Stimulated activated CD8-positive, alpha-beta memory T cell treated with anti-CD3 and anti-CD28 coated beads, Interleukin-12 subunit alpha, Interleukin-12 subunit beta, amount 100 ng/mL, for 4 hours (primary cell): ENCODE measurements at regions not wholly inside any gene's neighbourhood (a gene's known extent, or its start where the extent isn't known, plus 50 kb on each side); places are given as distances from the start of the nearest gene placed in this dataset.

Experiments
- DNase-seq: peaks from one replicate; pipeline ENCODE4 v3.0.0-alpha.2; 2020; ENCODE audit warnings: low read depth

DNA sequence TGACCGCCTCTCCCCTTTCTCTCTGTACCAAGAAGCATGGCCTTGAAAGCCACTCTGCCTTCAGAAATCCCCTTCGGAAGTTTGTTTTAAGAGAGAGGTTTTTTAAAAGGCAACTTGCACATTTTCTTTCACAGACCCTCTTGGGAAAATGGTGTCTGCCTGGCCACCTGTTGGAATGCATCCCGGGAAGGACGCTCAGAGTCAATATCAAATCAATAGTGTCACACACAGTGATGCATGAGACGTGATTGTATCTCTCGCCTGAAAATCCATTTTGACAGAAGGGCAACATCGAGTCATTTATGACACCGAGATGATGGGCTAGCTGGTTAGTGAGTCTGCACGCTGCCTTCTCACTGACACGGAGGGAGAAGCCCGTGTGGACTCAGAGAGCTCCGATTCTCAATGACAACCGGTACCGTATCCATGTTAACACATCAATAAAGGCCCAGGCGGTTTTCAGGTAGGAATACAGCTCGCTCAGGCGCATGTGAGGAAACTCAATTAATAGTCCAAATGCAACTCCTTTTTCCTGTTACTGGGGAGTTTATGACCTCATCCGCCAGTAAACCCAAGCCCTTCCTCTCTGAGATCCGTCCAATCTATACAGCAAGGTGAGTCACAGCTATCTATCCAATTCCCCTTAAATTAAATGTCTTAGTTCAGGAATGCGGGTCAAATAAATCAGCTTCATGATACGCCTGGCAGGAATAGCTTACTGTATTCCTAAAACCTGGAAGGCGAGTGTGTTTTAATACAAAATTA is 621.5 kb upstream of the MKI67 start:
- no peak for DNase-seq

GRCh38 chr10:128751284-128751683 is 625.1 kb upstream of the MKI67 start:
- DNase-seq, result no peak

DNA sequence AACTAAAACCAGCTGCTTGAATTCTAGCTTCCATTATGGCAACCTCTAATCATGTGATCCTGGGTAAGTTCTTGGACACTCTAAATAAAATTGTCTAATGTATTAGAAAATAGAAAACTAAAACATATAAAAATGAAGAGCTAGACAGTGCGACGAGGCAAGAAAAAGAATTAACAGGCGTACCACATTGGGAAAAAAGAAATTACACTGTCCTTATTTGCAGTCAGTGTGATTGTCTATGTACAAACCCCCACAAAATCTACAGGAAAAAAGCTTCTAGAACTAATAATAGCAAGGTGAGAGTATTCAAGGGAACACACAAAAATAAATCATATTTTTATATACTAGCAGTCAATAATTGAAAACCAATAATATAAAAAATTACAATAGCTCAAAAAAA is 625.6 kb upstream of the MKI67 start:
- DNase-seq, result no peak

GRCh38 chr10:128759174-128759573 is 633.0 kb upstream of the MKI67 start:
- no peak for DNase-seq

GRCh38 chr10:128763588-128763987 is 637.4 kb upstream of the MKI67 start:
- DNase-seq, result no peak

- DNase-seq, result no peak
Measured at GRCh38 chr10:128764190-128764589, 638.0 kb upstream of the MKI67 start.

DNA sequence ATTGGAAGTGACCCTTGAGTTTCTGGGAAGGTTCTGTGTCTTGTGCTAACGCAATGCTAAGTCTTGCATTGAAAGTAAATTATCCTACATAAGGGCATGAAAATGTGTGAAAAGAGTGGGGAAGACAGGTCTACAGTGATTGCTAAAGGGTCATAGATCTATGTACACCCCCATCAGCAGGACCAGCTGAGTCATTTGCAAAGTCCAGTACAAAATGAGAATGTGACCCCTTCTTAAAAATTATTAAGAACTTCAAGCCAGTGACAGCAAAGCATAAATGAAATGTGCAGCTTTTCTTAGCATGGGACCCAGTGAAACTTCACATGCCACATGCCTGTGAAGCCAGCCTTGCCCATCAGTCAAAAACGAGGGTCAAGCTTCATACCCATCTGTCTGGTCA is 640.7 kb upstream of the MKI67 start:
- no peak for DNase-seq

DNA sequence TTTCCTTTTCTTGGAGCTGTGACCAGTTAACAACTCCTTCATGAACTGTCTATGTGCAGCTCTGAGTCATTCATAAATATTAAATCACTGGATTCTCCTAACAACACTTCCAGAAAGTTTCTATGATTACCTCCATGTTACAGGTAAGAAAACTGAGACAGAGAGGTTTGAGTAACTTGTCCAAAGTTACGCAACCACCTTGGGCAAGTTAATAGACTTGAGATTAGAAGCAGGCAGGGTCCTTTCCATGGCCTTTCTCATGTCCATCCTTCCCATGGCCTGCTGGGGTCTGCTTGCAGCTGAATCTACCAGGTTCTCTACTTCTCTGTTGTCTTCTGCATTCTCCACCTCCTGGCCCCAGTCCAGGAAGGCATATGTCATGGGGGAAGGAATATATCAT is 648.8 kb upstream of the MKI67 start:
- no peak for DNase-seq

DNA sequence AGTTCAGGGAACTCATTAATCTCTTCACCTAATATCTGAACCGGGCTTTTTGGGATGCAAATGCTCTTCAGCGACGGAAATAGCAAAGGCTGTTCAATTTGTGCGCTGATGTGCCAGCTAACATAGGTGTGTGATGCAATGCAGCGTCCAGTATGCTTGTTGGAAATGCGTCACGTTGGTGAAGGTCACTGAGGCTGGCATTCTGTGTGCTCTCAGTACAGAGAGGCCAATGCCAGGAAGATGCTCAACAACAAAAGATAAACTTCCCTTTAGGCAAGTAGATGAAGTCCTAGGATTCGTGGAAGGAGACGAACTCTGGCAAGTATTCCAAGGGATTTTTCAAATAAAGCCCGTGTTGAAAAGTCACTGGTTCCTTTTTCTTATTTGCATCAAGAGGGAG is 649.5 kb upstream of the MKI67 start:
- no peak for DNase-seq

GRCh38 chr10:128776673-128777252 is 650.5 kb upstream of the MKI67 start:
- no peak for DNase-seq

DNA sequence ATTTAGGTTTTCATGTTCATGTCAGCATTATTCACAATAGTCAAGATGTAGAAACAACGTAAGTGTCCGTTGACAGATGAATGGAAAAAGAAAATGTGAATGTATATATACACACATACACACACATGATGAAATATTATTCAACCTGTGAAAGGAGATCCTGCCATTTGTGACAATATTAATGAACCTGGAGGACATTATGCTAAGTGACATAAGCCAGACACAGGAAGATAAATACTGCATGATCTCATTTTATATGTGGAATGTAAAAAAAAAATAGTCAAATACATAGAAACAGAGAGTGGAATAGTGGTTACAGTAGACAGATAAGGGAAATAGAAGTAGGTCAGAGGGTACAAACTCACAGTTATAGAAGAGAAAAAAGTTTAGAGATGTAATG is 651.1 kb upstream of the MKI67 start:
- no peak for DNase-seq

- no peak for DNase-seq
Measured at GRCh38 chr10:128779416-128779815, 653.2 kb upstream of the MKI67 start.

- no peak for DNase-seq
Measured at GRCh38 chr10:128780156-128780761, 654.0 kb upstream of the MKI67 start.

DNA sequence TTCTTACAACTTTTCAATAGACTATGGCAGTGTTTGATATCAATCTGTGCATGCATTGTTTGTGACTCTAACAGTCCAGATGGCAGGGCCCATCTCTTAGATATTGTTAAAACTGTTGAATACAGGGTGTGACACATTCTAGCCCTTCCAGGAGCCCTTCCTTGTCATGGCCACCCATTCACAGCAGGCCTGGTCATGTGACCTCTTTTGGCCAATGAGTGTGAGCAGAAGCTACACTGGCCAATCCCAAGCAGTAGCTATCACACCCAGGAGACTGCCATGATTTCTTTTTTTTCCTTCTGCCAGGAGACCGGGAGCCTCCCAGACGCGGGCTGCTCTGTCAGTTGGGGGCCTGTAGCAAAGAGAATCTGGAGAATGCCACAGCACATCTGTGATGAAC is 655.4 kb upstream of the MKI67 start:
- DNase-seq, result no peak

DNA sequence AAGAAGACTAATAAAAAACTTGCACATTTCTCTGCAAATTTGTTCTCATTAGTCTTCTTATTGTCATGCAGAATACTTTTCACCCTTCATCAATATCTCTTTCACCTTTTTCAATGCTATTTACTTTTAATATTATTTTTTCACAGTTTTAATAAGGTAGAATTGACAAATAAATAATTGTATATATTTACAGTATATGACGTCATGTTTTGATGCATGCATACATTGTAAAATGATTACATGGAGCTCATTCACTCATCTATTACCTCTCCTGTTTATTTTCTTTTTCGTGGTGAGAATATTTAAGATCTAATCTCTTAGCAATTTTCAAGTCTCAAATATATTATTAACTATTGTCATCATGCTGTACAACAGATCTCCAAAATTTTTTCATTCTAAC is 658.2 kb upstream of the MKI67 start:
- DNase-seq, result no peak

- DNase-seq, result no peak
Measured at GRCh38 chr10:128792426-128793140, 666.4 kb upstream of the MKI67 start.

- no peak for DNase-seq
Measured at GRCh38 chr10:128793726-128794655, 667.8 kb upstream of the MKI67 start.

- DNase-seq, result no peak
Measured at GRCh38 chr10:128796396-128796912, 670.2 kb upstream of the MKI67 start.

- no peak for DNase-seq
Measured at GRCh38 chr10:128802062-128802461, 665.0 kb upstream of the MGMT start.

- DNase-seq, result no peak
Measured at GRCh38 chr10:128803790-128804189, 663.3 kb upstream of the MGMT start.

- no peak for DNase-seq
Measured at GRCh38 chr10:128804411-128804810, 662.6 kb upstream of the MGMT start.
